ENCODE measurements at regions not wholly inside any gene's neighbourhood (a gene's known extent, or its start where the extent isn't known, plus 50 kb on each side); places are given as distances from the start of the nearest gene placed in this dataset.

- DNase-seq (ENCODE audit: low read depth, low spot score) (no peak), ATAC-seq (no peak)
- ChIA-PET POLR2A (no interaction called here), CTCF (no interaction called here)
- Histone ChIP-seq H3K4me3 (ENCODE audit: low read depth in 2 of 2, low read length in 2 of 2) (no peak overlapping the region), H3K4me1 (ENCODE audit: control insufficient read depth, insufficient read depth, low read length) (no peaks in the 10 kb centered on the region), H3K27me3 (ENCODE audit: control insufficient read depth, insufficient read depth, low read length) (no peaks in the 10 kb centered on the region), H3K9me3 (ENCODE audit: control insufficient read depth, insufficient read depth, low read depth, low read length) (no peaks in the 10 kb centered on the region; the same call in 1 of the 2 replicates), H3K36me3 (ENCODE audit: control insufficient read depth, insufficient read depth, low read length) (no peaks in the 10 kb centered on the region), H3K27ac (ENCODE audit: low read length) (no peak overlapping the region)
- intact Hi-C loops (cut with micrococcal nuclease; ENCODE audit: unreplicated experiment) = no loop called here
- no TSS peak for BruUV-seq (replicated peaks)
- in situ Hi-C loops (cut with HindIII; ENCODE audit: low pct_unique_long_range_greater_than_20kb, low sequenced_read_pairs) = no loop called here
- no peak for TF ChIP-seq POLR2AphosphoS5 (IDR thresholded peaks at IDR 0.05; ENCODE audit: low read depth, low read length)
- TF ChIP-seq SIN3A (IDR thresholded peaks at IDR 0.05; ENCODE audit: borderline replicate concordance, insufficient read depth, low read depth, low read length) = no peak
- TF ChIP-seq TCF7L2 (IDR thresholded peaks at IDR 0.05; ENCODE audit: low read depth, low read length) = no peak
- TF ChIP-seq CTCF (IDR thresholded peaks at IDR 0.05) = no peak
- no peak for TF ChIP-seq REST (IDR thresholded peaks at IDR 0.05; ENCODE audit: insufficient read depth in 1 of 2, low read depth in 2 of 2, low read length in 1 of 2)
Measured at GRCh38 chr15:39367596-39367995, 213.3 kb upstream of the THBS1 start.

GRCh38 chr15:39369768-39370167, 211.1 kb upstream of the THBS1 start:
- TF ChIP-seq CTCF (IDR thresholded peaks at IDR 0.05) = no peak
- Histone ChIP-seq H3K27ac (ENCODE audit: low read length) (no peak overlapping the region), H3K4me3 (ENCODE audit: low read depth in 2 of 2, low read length in 2 of 2) (no peak overlapping the region), H3K9me3 (ENCODE audit: control insufficient read depth, insufficient read depth, low read depth, low read length) (no peaks in the 10 kb centered on the region; the same call in 1 of the 2 replicates), H3K27me3 (ENCODE audit: control insufficient read depth, insufficient read depth, low read length) (no peaks in the 10 kb centered on the region), H3K36me3 (ENCODE audit: control insufficient read depth, insufficient read depth, low read length) (no peaks in the 10 kb centered on the region), H3K4me1 (ENCODE audit: control insufficient read depth, insufficient read depth, low read length) (no peaks in the 10 kb centered on the region)
- no peak for ATAC-seq
- POLR2A ChIA-PET = no interaction called here
- in situ Hi-C loops (cut with HindIII; ENCODE audit: low pct_unique_long_range_greater_than_20kb, low sequenced_read_pairs) = no loop called here
- CTCF ChIA-PET = no interaction called here
- no TSS peak for BruUV-seq (replicated peaks)
- intact Hi-C loops (cut with micrococcal nuclease; ENCODE audit: unreplicated experiment) = no loop called here
- DNase-seq (ENCODE audit: low read depth, low spot score) = no peak

All from Panc1 (cell line).